Dermis microvascular lymphatic vessel endothelial cell (primary cell): ENCODE measurements at regions not wholly inside any gene's neighbourhood (a gene's known extent, or its start where the extent isn't known, plus 50 kb on each side); places are given as distances from the start of the nearest gene placed in this dataset.
"Not testable (repeated sequence)": the region's sequence is repeated elsewhere in the genome, so short reads cannot be mapped to it uniquely, and the experiment has no call there.

Source experiments
- DNase-seq, 2 donors: peaks; one replicate each; pipeline versions ENCODE4 v3.0.0 to v3.0.0-alpha.2; 2010; ENCODE audit warnings: low read depth in 2 of 2

DNA sequence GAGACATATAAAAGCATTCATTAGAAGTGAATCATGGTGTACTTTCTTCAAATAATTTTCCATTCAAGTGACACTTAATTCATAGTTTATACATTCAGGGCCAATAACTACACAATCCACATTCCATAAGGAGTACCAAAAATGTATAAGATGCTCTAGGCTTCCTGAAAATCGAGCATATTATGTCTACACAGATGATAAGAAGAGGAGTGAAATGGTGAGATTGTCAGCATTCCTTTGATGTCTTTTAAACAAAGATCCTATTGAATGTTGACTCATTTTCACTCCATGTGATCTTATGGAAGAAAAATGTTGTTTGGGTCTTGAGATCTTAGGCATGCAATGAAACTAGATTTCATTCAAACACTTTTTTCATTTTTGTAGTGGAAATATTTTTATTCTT is 843.2 kb downstream of the KCNA4 start:
- peak in 1 of 2 donors; percentile 1 for DNase-seq

DNA sequence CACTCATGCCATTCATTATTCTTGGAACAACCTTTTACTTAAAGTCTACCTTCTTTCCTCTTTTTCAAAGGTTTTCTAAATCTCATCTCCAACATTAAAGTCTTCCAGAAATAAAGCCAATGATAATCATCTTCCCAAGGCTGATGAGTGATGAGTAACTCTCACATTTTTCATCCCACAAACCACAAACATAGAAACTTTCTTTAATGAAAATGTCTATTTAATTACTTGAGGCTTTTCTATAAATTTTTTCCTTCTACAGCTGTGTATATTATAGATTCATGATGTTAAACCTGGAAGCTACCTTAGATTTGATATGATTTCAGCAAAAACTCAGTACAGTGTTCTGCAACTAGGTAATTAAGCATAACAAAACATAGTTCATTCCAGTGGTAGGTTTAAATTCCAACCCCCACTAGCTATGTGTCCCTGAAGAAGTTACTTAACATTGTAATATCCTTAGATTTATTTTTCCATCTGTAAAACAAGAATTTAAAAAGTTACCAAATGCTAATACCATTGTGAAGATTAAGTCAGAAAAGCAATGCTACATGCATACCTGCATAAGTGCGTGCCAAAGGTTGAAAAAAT is 845.4 kb downstream of the KCNA4 start:
- no peak for DNase-seq

DNA sequence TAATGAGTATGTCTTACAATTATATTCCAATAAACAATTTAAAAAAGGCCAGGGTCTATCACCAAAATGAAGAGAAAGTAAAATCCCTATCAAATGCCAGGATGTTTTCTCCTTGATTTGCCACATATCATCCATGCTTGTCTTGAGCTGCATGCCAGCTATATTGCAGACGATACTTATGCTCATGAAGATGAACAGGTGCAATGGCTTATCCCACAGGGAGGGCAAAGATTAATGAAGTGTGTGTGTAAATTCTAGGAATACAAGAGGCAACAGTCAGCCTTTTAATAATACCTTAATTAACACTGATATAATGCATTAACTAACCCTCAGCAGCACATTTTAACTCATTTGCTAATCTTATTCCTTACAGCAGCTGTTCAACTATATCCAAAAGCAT is 850.5 kb downstream of the KCNA4 start:
- DNase-seq: no peak

DNA sequence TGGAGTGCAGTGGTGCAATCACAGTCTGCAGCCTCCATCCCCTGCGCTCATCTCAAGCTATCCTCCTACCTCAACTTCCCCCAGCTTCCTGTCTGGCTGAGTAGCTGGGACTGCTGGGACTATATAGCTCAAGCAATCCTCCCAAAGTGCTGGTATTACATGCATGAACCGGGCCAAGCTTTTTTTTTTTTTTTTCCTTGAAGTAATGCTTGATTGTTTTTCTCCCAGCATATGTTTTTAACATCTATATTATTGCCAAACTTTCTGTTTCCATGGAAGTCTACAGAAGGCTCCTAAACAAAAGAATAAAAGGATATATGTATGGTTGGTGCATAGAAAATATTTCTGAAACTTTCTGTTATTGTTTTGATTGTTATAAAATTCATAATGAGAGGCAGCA is 853.6 kb downstream of the KCNA4 start:
- no peak for DNase-seq

DNA sequence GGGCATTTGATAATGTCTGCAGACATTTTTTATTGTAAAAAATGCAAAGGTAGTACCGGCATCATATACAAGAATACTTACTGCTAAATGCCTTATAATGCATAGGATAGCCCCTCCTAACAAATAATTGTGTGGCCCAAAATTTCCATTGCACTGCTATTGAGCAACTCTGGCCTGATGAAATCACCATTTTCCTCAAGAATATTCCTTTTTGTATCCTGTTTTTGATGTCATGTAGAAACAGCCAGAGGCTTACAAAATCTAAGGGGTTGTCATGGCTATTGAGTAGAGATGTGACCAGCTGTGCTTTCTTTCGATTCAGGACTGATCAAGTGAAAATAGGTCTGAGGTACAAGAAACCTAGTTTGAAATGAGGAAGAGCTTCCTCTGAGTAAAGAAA is 854.3 kb downstream of the KCNA4 start:
- DNase-seq: no peak

DNA sequence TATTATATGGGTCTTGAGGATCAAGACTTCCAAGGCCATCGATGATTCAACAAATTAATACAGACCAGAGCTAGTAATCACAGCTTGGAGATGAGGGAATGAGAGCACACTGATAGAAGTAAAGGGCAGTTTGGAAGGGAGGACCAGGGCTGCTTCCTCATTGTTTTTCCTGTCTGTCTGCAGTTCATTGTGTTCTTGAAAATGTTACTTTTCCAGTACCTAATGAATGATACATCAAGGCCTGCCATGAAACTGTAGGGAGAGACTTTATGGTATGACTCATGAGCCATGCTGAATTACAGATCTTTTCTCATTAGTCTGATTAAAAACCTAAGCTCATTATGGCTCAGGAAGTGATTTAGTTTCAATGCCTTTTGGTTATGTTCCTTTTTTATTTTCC is 855.6 kb downstream of the KCNA4 start:
- peak in 1 of 2 donors; percentile 22 for DNase-seq

DNA sequence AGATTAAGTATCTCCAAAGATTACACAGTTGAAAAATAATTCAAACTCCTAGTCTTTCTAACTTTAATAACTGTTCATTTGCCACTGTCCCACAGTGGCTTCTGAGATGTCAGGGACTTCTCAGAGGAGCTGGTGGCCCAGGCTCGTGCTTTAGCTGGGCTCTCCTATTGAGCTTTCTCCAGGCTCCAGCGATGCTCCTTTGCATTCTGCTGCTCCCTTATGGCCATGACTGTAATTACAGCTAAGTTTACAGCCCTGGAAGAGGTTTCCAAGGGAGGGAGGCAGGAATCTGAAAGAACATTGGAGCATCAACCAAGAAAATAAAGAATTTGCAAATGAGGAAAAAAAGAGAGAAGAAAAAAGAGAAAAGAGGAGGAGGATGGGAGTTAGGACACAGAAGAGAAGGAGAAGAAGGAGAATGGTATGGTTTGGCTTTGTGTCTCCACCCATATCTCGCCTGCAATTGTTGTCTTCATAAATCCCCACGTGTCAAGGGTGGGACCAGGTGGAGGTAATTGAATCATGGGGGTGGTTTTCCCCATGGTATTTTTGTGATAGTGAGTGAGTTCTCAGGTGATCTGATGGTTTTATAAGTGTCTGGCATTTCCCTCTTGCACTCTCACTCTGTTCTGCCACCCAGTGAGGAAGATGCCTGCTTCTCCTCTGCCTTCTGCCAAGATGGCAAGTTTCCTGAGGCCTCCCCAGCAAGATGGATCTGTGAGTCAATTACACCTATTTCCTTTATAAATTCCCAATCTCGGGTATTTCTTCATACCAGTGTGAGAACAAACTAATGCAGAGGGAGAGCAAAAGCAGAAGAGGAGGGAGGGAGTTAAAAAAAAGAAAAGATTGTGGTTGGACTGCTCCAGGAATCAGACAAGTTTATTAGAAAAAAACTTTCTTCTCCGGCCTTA is 857.0 kb downstream of the KCNA4 start:
- DNase-seq: peak; percentile 14 to 68

DNA sequence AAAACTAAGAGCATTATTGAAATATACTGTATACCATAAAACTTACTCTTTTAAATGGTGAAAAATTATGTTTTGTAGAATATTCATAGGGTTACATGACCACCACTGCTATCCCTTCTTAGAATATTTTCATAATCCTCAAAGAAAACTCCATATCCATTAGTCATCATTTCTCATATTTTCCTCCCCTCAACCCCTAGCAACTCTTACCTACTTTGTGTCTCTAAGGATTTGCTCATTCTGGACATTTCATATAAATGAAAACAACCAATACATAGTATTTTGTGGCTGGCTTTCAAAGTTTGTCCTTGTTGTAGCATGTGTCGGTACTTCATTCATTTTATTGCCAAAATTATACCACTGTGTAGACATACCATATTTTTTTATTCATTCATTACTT is 863.8 kb downstream of the KCNA4 start:
- no peak for DNase-seq

DNA sequence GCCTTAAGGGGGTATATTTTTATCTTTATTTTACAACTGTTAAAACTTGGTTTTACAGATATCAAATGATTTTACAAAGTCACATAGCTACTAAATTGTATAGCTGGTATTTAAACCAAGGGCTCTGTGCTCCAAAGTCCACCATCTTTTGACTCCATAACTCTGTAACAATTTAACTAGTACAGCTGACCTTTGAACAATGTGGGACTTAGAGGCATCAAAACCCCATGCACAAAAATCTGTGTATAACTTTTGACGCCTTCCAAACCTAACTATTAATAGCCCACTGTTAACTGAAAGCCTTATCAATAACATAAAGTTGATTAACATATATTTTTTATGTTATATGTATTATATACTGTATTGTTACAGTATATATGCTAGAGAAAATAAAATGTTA is 874.3 kb downstream of the KCNA4 start:
- DNase-seq: not testable (repeated sequence)

DNA sequence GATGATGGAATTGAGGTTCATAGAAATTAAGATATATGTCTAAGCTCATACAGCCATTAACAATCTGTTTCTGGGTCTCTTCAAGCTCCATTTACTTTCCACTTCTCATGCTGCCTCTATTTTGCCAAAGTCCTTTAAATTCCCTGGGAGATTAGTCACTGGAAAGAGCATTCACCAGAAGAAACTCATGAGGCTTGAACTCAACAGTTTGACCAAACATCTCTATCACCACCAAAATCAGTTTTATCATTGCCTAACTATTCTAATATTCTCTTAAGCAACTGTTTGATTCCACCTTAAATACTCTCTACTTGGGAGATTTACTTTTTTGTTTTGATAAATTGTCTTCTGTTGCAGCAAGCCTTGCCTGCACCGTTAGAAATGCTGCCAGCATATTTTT is 881.3 kb downstream of the KCNA4 start:
- DNase-seq: no peak

DNA sequence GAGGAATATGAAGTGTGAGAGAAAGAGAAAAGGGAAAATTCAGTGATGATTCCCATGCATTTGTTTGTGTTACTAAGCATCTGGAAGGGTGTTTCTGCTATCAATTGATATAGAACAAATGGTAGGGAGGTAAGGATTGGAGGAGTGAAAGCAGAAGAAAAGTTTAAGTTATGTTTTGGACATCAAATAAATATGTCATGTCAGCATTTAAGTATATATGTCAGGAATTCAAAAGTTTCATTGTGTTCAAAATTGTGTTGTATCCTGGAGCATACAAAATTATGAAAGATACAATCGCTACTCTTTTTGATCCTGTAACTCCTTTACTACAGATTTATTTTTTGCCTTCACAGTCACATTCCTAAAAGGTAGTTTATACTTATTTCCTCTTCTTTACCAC is 885.8 kb downstream of the KCNA4 start:
- DNase-seq: no peak

DNA sequence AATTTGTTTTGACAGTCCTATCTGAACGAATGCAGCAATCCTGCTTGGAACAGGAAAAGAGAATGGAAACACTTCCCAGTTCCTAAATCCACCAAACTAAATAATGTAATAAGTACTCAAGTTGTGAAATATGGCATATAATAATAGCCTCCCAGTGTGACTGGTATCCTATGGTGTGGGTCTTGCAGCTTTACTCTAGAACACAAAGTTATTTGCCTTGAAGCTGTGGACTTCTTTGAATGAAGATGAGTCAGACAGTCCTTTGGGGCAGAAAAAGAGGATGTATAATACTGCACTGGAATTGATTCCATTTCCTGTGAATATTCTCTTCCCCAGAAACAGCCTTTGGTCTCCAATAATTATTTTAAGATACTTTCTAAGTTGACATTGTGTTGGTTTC is 887.0 kb downstream of the KCNA4 start:
- DNase-seq: peak in 1 of 2 donors; percentile 28

DNA sequence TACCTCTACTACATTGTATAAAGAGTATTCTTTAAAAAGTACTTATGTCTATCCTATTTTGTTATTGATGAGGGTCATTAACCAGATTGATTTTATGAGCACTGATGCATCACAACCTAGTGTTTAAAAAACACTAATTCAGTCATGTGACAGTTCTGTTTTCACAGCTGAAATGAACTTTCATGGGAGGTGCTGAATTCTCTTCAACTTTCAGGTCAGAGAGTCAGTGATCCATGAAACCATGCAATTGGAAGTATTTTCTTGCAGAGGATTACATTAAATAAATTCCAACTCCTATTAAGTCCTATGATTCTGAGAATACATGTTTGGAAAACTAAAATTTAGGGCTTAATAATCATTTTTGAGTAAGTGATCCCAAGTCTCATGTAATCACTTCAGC is 889.4 kb downstream of the KCNA4 start:
- no peak for DNase-seq

DNA sequence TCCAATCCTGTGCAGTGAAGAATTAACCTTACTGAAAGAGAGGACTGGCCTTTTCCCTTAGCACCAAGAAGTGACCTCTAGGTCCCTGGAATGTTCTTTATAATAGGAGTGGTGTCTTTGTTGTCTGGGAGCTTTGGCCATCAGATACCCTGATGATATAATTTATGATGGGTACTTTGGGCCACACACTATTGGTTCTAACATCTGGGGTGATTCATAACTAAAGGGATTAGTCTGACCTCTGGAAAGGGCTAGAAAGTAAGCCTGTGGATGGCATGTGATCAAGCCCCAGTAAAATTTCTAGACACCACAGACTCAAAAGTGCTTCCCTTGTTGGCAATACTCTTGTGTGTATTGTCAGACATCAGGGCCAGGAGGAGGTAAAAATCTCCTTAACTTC is 891.2 kb downstream of the KCNA4 start:
- no peak for DNase-seq

DNA sequence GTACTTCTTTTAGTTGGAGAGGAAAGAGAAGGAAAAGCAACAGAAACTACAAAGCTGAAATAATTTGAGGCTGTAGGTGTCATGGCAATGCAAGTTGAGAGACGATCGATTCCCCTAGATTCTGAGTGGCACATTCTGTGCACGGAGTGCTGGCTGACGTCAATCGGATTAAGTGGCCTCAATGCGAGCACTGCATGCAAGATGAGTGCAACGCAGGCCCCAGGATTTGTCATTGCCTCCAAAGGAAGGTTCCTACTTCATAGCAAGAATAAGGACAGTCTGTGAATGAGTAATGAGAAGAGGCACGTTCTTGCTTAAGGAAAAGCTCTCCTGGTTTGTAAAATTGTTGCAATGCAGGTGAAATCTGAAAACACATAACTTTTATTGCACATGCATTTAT is 892.4 kb downstream of the KCNA4 start:
- DNase-seq: no peak

DNA sequence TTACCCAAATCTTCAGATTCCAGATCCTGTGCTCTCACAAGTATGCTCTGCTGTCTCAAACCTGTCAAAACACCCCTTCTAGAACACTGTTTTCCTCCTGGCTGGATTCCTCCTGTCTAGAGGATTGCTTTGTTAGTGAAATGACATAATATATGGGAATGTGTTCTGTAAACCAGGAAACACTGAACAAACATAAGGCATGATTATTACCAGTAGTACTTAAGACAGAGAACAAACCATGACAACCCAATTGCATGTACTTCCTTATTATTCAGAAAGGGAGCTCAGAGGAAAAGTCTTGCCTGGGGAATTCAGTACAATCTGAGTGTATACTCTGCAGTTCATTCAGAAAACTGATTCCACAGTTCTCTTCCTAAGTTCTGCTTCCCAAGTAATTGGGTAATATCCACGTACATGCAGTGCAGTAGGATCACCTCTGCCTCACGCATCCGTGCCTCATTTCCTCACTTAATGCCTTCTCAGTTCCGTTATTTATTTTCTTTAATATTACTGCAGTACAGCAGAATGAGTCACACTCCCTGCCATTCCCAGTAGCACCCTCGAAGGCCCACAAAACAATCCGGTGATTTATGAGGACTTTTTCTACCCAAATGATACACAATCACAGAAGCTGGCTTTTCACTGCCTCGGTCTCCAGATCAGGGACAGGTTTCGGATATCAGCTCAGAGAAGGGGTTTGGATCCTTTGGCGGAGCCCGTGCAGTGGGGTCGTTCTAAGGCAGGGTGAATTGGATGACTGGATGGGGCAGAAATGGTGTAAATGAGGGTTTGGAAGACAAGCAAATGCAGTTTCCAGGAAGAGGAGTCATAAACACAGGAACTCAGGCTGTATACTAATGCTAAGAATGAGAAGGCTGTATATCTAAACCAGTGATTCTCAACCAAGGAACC is 896.9 kb downstream of the KCNA4 start:
- peak; percentile 59 to 95 for DNase-seq

DNA sequence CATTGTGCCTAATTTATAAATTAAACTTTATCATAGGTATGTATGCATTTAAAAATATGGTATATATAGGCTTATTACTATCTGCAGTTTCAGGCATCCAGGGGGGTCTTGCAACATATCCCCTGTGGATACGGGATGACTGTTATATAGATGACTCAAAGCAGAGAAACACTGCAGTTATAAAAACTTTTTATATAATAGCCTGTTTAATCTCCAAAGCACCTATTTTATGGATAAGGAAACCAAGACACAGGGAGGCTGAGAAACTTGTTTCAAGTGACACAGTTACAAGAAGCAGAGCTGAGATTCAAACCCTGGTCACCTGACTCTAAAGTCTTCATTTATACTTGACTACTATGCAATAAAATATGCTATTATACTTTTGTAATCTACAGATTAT is 897.7 kb downstream of the KCNA4 start:
- DNase-seq: no peak

DNA sequence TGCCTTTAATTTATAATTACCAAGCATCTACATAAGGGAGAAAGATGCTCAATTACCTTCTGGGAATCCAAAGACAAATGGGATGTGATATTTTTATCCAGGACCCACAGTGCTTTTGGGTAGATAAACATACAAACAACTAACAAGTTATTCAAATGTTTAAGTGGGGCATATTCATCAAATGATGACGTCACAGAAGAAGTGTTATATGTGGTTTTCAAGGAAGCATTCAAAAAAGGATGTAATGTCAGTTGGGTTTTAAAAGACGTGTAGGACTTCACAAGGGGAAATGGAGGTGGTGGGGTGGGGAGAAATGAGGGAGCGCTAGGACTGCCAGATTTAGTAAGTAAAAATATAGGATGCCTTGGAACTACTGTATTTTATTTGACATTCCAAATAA is 915.9 kb downstream of the KCNA4 start:
- DNase-seq: no peak

DNA sequence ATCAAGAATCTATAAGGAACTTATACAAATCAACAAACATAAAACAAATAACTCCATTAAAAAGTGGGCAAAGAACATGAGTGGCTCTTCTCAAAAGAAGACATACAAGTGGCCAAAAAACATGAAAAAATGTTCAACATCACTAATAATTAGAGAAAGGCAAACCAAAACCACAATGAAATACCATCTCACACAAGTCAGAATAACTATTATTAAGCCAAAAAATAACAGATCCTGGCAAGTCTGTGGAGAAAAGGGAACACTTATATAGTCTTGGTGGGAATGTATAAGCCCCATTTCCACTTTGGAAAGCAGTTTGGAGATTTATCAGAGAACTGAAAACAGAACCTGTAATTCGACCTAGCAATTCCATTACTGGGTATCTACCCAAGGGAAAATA is 921.0 kb downstream of the KCNA4 start:
- no peak for DNase-seq

DNA sequence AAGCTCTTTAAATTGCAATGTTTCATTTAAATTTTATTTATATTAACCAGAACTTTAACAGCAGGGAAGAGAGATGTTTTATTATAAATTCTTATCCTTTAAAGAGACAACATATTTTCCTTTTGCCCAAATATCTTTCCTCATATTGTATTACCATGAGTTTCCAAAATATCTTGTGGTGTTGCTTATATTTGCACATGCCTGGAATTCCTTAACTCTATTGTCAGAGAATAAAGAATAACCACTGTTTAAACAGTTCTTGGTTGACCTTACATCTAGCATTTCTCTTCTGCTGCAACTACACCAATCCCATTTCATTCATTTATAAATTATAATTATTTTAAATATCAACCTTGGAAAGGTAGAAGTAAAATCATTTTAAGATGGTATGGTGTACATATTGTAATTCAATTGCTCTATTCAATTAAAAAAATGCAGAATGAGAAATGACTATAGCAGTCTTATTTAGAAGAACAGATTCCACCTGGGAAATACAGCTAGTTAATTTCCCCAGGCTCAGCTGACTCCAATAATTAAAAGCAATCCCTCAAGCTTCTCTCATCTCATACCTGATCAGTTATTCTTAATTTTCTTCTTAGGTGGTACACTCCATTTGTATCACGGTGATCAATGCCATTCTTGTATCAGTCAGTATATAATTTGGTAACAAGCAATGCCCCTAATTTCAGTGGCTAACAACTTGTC is 923.3 kb downstream of the KCNA4 start:
- DNase-seq: no peak

DNA sequence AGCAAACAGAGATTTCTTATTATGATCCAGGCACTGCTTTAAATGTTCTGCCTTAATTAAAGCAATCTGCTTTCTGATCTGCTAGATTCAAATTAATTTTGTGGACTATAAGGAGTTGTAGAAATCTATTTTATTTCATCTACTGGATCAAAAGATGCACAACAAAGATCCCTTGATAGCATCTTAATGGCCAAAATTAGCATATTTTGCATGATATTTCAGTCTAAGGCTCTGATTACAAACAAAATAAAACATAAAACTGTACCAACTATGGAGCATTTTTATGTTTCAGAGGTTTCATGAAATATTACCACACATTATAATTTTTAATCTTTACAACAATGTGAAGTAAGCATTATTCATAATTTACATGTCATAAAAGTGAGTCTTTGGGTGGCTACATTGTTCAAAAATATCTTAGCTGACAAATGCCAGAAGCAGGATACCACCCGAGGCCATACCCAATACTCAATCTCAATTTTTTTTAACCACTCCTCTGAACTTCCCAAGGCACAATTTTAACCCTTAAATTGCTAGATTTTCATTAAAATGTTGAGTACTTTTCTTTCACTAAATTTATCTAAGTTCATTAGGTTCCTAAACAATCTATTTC is 929.5 kb downstream of the KCNA4 start:
- no peak for DNase-seq
